Duodenal mucosa (tissue), 2 donors: ENCODE measurements at regions not wholly inside any gene's neighbourhood (a gene's known extent, or its start where the extent isn't known, plus 50 kb on each side); places are given as distances from the start of the nearest gene placed in this dataset.

ENCODE experiments used
- H3K27ac ChIP-seq: one replicate; pipeline ENCODE4 v1.7.0; 2013; ENCODE audit warnings: low read depth, low read length
- H3K27me3 ChIP-seq, 2 donors: one replicate each; pipeline ENCODE4 v1.7.0; 2013; ENCODE audit warnings: low read length in 2 of 2, control low read depth in 1 of 2; ENCODE audit not compliant: insufficient read depth in 2 of 2, control insufficient read depth in 1 of 2
- H3K36me3 ChIP-seq, 2 donors: one replicate each; pipeline ENCODE4 v1.7.0; 2013; ENCODE audit warnings: low read length in 2 of 2, control low read depth in 1 of 2; ENCODE audit not compliant: insufficient read depth in 2 of 2, control insufficient read depth in 1 of 2
- H3K4me1 ChIP-seq, 2 donors: one replicate each; pipeline ENCODE4 v1.7.0; 2013; ENCODE audit warnings: low read length in 2 of 2, control low read depth in 1 of 2; ENCODE audit not compliant: insufficient read depth in 2 of 2, control insufficient read depth in 1 of 2
- H3K4me3 ChIP-seq, 2 donors: one replicate each; pipeline ENCODE4 v1.7.0; 2013; ENCODE audit warnings: low read length in 2 of 2, low read depth in 1 of 2
- H3K9ac ChIP-seq, 2 donors: one replicate each; pipeline ENCODE4 v1.7.0; 2013; ENCODE audit warnings: low read length in 2 of 2, low read depth in 1 of 2
- H3K9me3 ChIP-seq, 2 donors: one replicate each; pipeline ENCODE4 v1.7.0; 2013; ENCODE audit warnings: low read length in 2 of 2, control low read depth in 1 of 2; ENCODE audit not compliant: control insufficient read depth in 1 of 2

DNA sequence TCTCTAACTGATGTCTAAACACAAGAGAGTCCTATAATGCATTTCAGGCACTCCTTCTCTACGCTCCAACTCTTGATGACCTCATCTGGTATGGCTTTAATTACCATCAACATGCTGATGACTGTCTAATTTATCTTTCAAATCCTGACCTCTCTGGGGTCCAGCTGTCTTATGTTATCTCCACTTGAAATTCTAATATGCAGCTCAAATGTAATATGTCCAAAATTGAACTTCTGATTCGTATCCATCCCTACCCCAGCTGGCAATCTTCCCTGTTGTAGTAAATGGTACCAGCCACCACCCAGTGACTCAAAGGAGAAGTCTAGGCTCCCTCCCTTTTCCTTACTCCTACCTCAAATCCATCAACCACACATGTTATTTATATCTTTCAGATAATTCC, 288.0 kb upstream of the SLC10A2 start:
- H3K36me3 ChIP-seq = no peaks in the 10 kb centered on the region
- no peaks in the 10 kb centered on the region for H3K9me3 ChIP-seq
- peaks cover 3 to 5% of the 10 kb centered on the region in 2 donors for H3K4me1 ChIP-seq
- no peak overlapping the region for H3K27ac ChIP-seq
- no peak overlapping the region for H3K9ac ChIP-seq
- H3K27me3 ChIP-seq = no peaks in the 10 kb centered on the region
- H3K4me3 ChIP-seq = no peak overlapping the region

DNA sequence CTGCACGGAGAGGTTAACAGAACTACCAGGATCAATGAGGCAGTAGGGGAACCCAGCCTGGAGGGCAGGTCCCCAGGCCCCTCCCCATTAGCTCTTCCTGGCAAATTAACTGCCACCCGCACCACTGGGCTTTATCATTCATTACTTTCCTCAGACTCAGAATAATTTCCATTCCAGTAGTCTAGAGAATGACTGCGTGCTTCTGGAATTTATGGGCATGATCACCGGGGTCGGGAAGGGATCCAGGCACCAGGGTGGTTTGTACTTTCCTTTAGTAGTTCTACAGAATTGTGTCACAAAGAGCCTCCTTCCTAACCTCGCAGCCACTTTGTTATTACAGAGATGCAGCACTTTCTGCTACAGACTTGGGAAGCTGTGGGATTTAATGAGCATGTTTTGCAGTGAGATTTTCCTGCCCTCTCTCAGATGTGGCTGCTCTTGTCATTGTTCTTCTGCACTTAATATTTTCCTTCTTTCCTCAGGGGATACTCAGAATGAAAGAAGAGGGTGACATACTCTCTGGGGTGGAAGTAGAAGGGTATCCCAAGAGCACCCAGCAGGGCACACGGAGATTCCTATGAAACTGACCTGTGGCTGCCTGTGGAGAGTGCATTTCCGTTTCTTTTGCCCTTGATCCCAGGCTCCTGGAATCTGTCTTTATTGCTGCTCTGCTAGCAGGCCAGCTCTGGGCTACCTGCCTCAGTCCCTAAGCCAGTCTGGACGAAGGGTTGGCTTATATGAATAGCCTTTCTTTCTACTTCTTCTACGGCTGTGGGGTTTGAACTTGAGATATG, 285.0 kb upstream of the SLC10A2 start:
- Histone ChIP-seq H3K9ac (no peak overlapping the region), H3K4me1 (peaks cover 0 to 3% of the 10 kb centered on the region in 2 donors), H3K27ac (no peak overlapping the region), H3K4me3 (no peak overlapping the region), H3K27me3 (no peaks in the 10 kb centered on the region), H3K36me3 (no peaks in the 10 kb centered on the region), H3K9me3 (no peaks in the 10 kb centered on the region)

DNA sequence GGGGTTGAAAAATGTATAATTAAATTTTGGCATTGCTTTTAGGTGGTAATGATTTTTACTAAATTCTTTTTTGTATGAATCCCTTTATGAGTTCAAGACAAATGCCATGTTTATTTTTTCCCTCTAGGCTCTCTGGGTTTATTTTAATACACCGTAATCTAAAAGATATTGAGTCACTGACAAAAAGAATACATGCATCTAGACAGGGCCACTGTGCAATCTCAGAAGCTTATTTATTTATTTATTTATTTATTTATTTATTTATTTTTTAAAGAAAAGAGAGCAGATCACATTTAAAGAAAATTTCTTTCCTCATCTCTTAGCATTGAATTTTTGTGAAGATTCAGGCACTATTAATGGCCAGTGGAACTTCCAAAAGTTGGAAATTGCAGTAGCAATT, 283.9 kb upstream of the SLC10A2 start:
- Histone ChIP-seq H3K36me3 (no peaks in the 10 kb centered on the region), H3K4me3 (no peak overlapping the region), H3K27ac (no peak overlapping the region), H3K4me1 (peaks cover 0 to 3% of the 10 kb centered on the region in 2 donors), H3K9ac (no peak overlapping the region), H3K27me3 (no peaks in the 10 kb centered on the region), H3K9me3 (peaks cover under 1 to 3% of the 10 kb centered on the region in 2 donors)

DNA sequence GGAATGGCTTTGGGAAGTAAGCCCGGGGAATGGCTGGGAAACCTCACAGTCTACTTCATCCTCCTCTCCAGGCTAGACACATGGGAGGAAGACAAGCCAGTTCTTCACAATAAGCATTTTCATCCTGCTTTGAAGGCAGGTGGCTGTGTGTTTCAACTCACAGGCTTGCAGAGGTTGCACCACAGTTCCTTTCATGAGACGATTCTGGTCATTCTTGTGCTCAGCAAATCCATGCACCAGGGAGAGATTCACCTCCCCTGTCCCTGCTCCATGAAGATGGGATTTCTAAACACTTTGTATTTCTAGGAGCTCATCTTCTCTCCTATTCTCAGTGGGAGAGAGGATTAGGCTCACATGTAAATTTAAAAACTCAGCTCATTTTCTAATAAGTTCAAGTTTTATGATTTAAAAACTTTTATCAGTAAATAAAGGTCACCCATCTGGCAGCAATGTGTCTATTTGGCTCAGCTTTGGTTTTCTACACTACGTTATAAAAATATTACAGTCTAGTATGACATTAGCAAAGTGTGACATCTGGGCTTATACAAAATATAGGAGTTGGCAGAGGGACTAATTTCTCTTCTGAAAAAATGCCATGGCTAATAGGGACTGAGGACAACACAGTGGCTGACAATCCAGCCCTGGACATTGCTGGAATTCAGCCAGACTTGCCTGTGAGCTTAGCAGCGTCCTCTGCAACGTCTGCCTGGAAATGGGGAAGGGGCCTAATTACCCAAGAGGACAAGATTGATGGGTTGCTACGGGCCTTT, 283.2 kb upstream of the SLC10A2 start:
- no peaks in the 10 kb centered on the region for H3K36me3 ChIP-seq
- H3K27ac ChIP-seq = no peak overlapping the region

DNA sequence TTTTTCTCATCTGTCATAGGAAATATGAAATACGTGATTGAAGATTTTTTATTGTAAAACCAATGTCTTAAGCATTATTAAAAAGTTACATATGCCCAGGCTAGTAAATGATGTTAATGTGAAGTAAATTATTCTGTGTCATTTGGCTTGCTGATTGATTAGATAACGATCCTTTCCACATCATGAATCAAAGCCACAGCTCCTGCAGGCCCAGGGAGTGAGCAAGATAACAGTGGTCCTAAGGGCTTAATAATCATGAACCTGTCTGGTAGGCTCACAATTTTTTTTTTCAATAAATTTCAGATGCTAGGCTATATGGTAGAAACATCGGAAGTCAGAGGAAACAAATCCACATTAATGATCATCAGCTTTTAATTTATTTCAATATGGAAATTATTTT, 269.0 kb upstream of the SLC10A2 start:
- no peaks in the 10 kb centered on the region for H3K36me3 ChIP-seq
- H3K9me3 ChIP-seq = no peaks in the 10 kb centered on the region
- H3K4me3 ChIP-seq = no peak overlapping the region
- H3K4me1 ChIP-seq = no peaks in the 10 kb centered on the region
- no peak overlapping the region for H3K9ac ChIP-seq
- H3K27me3 ChIP-seq = no peaks in the 10 kb centered on the region
- H3K27ac ChIP-seq = no peak overlapping the region

More for the DNA sequence above, 283.2 kb upstream of the SLC10A2 start:
- Histone ChIP-seq H3K4me1 (peaks cover 0 to 3% of the 10 kb centered on the region in 2 donors), H3K4me3 (no peak overlapping the region), H3K9ac (no peak overlapping the region), H3K27me3 (no peaks in the 10 kb centered on the region), H3K9me3 (peaks cover 3 to 6% of the 10 kb centered on the region in 2 donors)

DNA sequence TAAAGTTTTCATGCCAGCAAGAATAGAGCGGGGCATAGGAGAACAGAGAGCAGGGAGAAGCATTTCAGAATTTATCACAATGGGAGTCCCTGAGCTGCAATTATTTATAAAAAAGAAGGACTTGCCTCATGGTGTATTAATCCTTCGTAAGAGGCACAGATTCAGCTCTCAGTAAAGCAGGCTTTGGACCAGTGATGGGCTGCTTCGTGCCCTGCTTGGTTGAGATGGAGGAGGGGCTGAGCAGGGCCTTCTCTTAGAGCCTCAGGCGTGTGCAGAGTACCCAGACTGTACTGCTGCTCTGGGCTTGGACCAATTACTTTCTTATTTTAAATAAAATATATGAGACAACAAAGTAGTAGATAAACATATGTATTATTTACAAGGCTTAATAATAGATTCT, 265.7 kb upstream of the SLC10A2 start:
- Histone ChIP-seq H3K4me3 (no peak overlapping the region), H3K27me3 (no peaks in the 10 kb centered on the region), H3K9ac (no peak overlapping the region), H3K27ac (no peak overlapping the region), H3K9me3 (no peaks in the 10 kb centered on the region), H3K4me1 (no peaks in the 10 kb centered on the region), H3K36me3 (no peaks in the 10 kb centered on the region)

DNA sequence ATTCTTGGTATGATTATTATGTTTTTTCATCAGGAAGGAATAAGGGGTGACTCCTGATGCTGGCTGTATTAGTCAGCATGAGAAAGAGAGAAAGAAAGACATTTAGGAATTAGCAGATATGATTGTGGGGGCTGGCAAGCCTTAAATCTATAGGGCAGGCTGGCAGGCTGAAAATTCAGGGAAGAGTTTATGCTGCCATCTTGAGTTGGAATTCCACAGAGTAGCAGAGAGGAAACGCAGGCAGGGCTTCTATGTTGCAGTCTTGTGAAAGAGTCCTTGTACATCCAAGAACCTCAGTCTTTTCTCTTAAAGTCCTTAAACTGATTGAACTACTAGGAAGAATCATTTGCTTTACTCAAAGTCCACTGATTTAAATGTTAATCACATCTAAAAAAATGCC, 262.7 kb upstream of the SLC10A2 start:
- no peaks in the 10 kb centered on the region for H3K27me3 ChIP-seq
- H3K36me3 ChIP-seq = no peaks in the 10 kb centered on the region
- H3K27ac ChIP-seq = no peak overlapping the region
- no peak overlapping the region for H3K9ac ChIP-seq
- no peak overlapping the region for H3K4me3 ChIP-seq
- H3K4me1 ChIP-seq = no peaks in the 10 kb centered on the region
- H3K9me3 ChIP-seq = no peaks in the 10 kb centered on the region

DNA sequence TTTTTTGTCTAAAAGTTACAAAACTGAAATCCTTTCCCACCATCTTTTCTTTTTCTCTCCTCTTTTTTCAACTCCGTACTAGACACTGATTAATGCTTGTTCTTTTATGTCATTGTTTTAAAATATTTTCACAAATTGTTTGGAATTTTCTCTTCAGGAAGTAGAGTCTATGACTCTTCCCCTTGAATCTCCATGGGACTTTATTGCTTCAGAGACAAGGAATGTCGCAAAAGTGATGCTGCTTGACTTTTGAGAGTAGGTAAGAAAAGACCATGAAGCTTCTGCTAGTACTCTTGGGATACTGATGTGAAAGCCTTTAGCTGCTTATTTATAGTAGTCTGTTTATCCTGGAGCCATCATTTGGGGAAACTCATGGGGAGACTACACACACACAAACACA, 260.1 kb upstream of the SLC10A2 start:
- no peaks in the 10 kb centered on the region for H3K27me3 ChIP-seq
- H3K27ac ChIP-seq = no peak overlapping the region
- no peak overlapping the region for H3K4me3 ChIP-seq
- H3K4me1 ChIP-seq = no peaks in the 10 kb centered on the region
- H3K9me3 ChIP-seq = no peaks in the 10 kb centered on the region
- no peak overlapping the region for H3K9ac ChIP-seq
- H3K36me3 ChIP-seq = no peaks in the 10 kb centered on the region

DNA sequence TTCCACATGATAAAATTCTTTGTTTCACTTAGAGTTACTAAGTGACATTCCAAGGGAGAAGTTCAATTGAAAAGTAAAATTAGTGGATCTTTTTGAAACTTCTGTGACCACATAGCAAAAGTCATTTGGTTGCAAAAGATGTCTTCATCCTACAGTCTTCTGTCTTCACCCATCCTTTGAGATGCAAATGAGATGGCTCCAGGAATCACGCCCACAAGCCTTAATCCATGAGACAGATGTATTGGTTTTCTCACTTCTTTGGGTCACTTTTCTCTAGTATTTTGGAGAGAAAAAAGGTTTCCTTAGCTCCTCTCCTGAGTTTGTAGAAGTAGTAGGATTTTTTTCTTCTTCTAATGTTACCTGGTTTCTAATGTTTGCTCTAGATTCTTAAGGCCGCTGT, 259.5 kb upstream of the SLC10A2 start:
- no peaks in the 10 kb centered on the region for H3K9me3 ChIP-seq
- no peak overlapping the region for H3K9ac ChIP-seq
- H3K36me3 ChIP-seq = no peaks in the 10 kb centered on the region
- H3K27ac ChIP-seq = no peak overlapping the region
- H3K4me3 ChIP-seq = no peak overlapping the region
- H3K4me1 ChIP-seq = no peaks in the 10 kb centered on the region
- H3K27me3 ChIP-seq = no peaks in the 10 kb centered on the region

DNA sequence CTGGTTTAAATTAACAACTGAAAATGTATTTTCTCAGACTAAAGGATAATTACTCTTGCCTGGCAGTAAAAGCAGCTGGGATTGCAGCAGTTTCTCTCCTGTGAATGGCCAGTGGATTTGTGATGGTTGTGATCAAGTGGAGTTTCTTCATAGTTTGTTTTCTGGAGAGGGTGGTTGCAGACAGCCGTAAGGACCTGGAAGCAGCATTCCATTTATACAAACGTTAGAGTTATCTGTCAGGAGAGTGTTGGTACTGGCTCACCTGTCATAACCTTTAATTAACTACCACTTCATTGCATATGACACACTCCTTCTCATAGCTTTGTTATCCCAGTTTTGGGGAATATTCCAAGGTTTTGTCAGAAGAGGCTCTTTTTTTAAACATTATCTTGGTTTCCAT, 258.4 kb upstream of the SLC10A2 start:
- Histone ChIP-seq H3K4me1 (no peaks in the 10 kb centered on the region), H3K27me3 (no peaks in the 10 kb centered on the region), H3K27ac (no peak overlapping the region), H3K9me3 (no peaks in the 10 kb centered on the region), H3K36me3 (no peaks in the 10 kb centered on the region), H3K9ac (no peak overlapping the region), H3K4me3 (no peak overlapping the region)
